H9 (cell line): ENCODE measurements at regions not wholly inside any gene's neighbourhood (a gene's known extent, or its start where the extent isn't known, plus 50 kb on each side); places are given as distances from the start of the nearest gene placed in this dataset.

Source experiments
- DNase-seq: peaks from one replicate; pipeline ENCODE4 v3.0.0-alpha.2; 2017
- H2AFZ ChIP-seq: one replicate; pipeline ENCODE4 v1.6.1; 2013; ENCODE audit warnings: mild to moderate bottlenecking, low read length, control low read depth, moderate library complexity
- H2AK5ac ChIP-seq: 2 replicates; pipeline ENCODE4 v1.6.1; 2013; ENCODE audit warnings: low read length, control low read depth, mixed read lengths; ENCODE audit not compliant: insufficient read length
- H2BK120ac ChIP-seq: one replicate; pipeline ENCODE4 v1.6.1; 2013; ENCODE audit warnings: low read depth, mild to moderate bottlenecking, low read length, control low read depth, inconsistent platforms; ENCODE audit not compliant: poor library complexity, severe bottlenecking
- H2BK12ac ChIP-seq: 2 replicates; pipeline ENCODE4 v1.6.1; 2013; ENCODE audit warnings: low read length, control low read depth, mixed read lengths, low read depth; ENCODE audit not compliant: insufficient read length
- H2BK15ac ChIP-seq: 2 replicates; pipeline ENCODE4 v1.6.1; 2013; ENCODE audit warnings: low read depth, low read length, control low read depth
- H2BK20ac ChIP-seq: one replicate; pipeline ENCODE4 v1.6.1; 2013; ENCODE audit warnings: low read depth, mild to moderate bottlenecking, low read length, control low read depth, inconsistent platforms; ENCODE audit not compliant: poor library complexity, severe bottlenecking
- H2BK5ac ChIP-seq: 2 replicates; pipeline ENCODE4 v1.6.1; 2013; ENCODE audit warnings: low read length, control low read depth, mixed read lengths; ENCODE audit not compliant: insufficient read length
- H3K14ac ChIP-seq: 2 replicates; pipeline ENCODE4 v1.6.1; 2013; ENCODE audit warnings: low read length, control low read depth; ENCODE audit not compliant: insufficient read depth
- H3K18ac ChIP-seq: 2 replicates; pipeline ENCODE4 v1.6.1; 2013; ENCODE audit warnings: low read depth, mild to moderate bottlenecking, mixed read lengths, low read length, control low read depth; ENCODE audit not compliant: insufficient read length
- H3K23ac ChIP-seq: 2 replicates; pipeline ENCODE4 v1.6.1; 2013; ENCODE audit warnings: low read length, control low read depth, mixed read lengths, low read depth; ENCODE audit not compliant: insufficient read length
- H3K23me2 ChIP-seq: 2 replicates; pipeline ENCODE4 v1.6.1; 2013; ENCODE audit warnings: low read depth, mild to moderate bottlenecking, mixed read lengths, low read length, control low read depth; ENCODE audit not compliant: insufficient read length, poor library complexity, severe bottlenecking
- H3K27ac ChIP-seq: 2 replicates; pipeline ENCODE4 v1.5.1; 2013; ENCODE audit warnings: low read length, control low read depth, mixed read lengths, low read depth; ENCODE audit not compliant: insufficient read length
- H3K27me3 ChIP-seq: 2 replicates; pipeline ENCODE4 v1.6.1; 2013; ENCODE audit warnings: low read length, control low read depth, inconsistent platforms; ENCODE audit not compliant: insufficient read depth
- H3K4ac ChIP-seq: 2 replicates; pipeline ENCODE4 v1.6.1; 2013; ENCODE audit warnings: low read depth, mild to moderate bottlenecking, control low read depth, inconsistent platforms, low read length, moderate library complexity
- H3K4me1 ChIP-seq: 2 replicates; pipeline ENCODE4 v1.6.1; 2013; ENCODE audit warnings: low read length, control low read depth, inconsistent platforms; ENCODE audit not compliant: insufficient read depth
- H3K4me2 ChIP-seq: 2 replicates; pipeline ENCODE4 v1.6.1; 2013; ENCODE audit warnings: low read length, control low read depth, mixed read lengths; ENCODE audit not compliant: insufficient read length, insufficient read depth
- H3K56ac ChIP-seq: 2 replicates; pipeline ENCODE4 v1.6.1; 2013; ENCODE audit warnings: low read depth, mild to moderate bottlenecking, mixed read lengths, low read length, control low read depth; ENCODE audit not compliant: insufficient read length
- H3K79me1 ChIP-seq: 2 replicates; pipeline ENCODE4 v1.6.1; 2013; ENCODE audit warnings: low read depth, mild to moderate bottlenecking, moderate library complexity, low read length, control low read depth, inconsistent platforms; ENCODE audit not compliant: insufficient read depth, poor library complexity, severe bottlenecking
- H3K79me2 ChIP-seq: 2 replicates; pipeline ENCODE4 v1.6.1; 2013; ENCODE audit warnings: low read length, control low read depth, inconsistent platforms; ENCODE audit not compliant: insufficient read depth
- H3K9ac ChIP-seq: 2 replicates; pipeline ENCODE4 v1.6.1; 2013; ENCODE audit warnings: low read length, control low read depth, mixed read lengths; ENCODE audit not compliant: insufficient read length; ENCODE audit errors: extremely low read depth
- H3K9me3 ChIP-seq: one replicate; pipeline ENCODE4 v1.6.1; 2013; ENCODE audit warnings: low read depth, low read length, inconsistent platforms; ENCODE audit not compliant: control insufficient read depth
- H3T11ph ChIP-seq: one replicate; pipeline ENCODE4 v1.6.1; 2013; ENCODE audit warnings: mild to moderate bottlenecking, low read length, control low read depth, inconsistent platforms
- H4K20me1 ChIP-seq: one replicate; pipeline ENCODE4 v1.6.1; 2013; ENCODE audit not compliant: control insufficient read depth, insufficient read length, insufficient read depth
- H4K5ac ChIP-seq: 2 replicates; pipeline ENCODE4 v1.6.1; 2013; ENCODE audit warnings: low read depth, mild to moderate bottlenecking, mixed read lengths, low read length, control low read depth; ENCODE audit not compliant: insufficient read length
- H4K8ac ChIP-seq: replicated peaks from 2 replicates; pipeline ENCODE4 v1.6.1; 2013; ENCODE audit warnings: low read length, control low read depth, mixed read lengths, low read depth; ENCODE audit not compliant: insufficient read length
- H4K91ac ChIP-seq: 2 replicates; pipeline ENCODE4 v1.6.1; 2013; ENCODE audit warnings: low read depth, mild to moderate bottlenecking, moderate library complexity, mixed read lengths, low read length, control low read depth; ENCODE audit not compliant: insufficient read length
- H3K27ac Mint-ChIP-seq, 3 experiments: 2 replicates in 2 of 3; 3 replicates in 1 of 3; pipeline ENCODE4 v1.8.0; 2020 to 2021; ENCODE audit warnings: mixed read lengths in 3 of 3, mild to moderate bottlenecking in 1 of 3, moderate library complexity in 1 of 3
- H3K27me3 Mint-ChIP-seq: 2 replicates; pipeline ENCODE4 v1.8.0; 2021; ENCODE audit warnings: low read depth, mild to moderate bottlenecking, moderate library complexity, mixed read lengths
- H3K36me3 Mint-ChIP-seq, 3 experiments: 2 replicates in 2 of 3; 3 replicates in 1 of 3; pipeline ENCODE4 v1.8.0; 2020 to 2021; ENCODE audit warnings: low read depth in 3 of 3, mixed read lengths in 3 of 3; ENCODE audit not compliant: insufficient read depth in 1 of 3
- H3K4me1 Mint-ChIP-seq, 2 experiments: 2 replicates each; pipeline ENCODE4 v1.8.0; 2020; ENCODE audit warnings: mixed read lengths in 2 of 2
- H3K4me3 Mint-ChIP-seq, 2 experiments: 2 replicates in 1 of 2; 3 replicates in 1 of 2; pipeline ENCODE4 v1.8.0; 2020 to 2021; ENCODE audit warnings: mild to moderate bottlenecking in 2 of 2, mixed read lengths in 2 of 2, moderate library complexity in 1 of 2
- H3K9me3 Mint-ChIP-seq, 2 experiments: 2 replicates in 1 of 2; 3 replicates in 1 of 2; pipeline ENCODE4 v1.8.0; 2020; ENCODE audit warnings: mild to moderate bottlenecking in 2 of 2, mixed read lengths in 2 of 2, moderate library complexity in 1 of 2
- WGBS: extraction: QIAGEN DNeasy Blood & Tissue Kit; methylation state at CpG from one replicate; pipeline ENCODE4 v1.1.7; 2013; ENCODE audit warnings: missing lambda C conversion rate, low lambda C conversion rate, mixed read lengths; ENCODE audit not compliant: insufficient read length; ENCODE audit errors: extremely low coverage; 5-methylcytosine and 5-hydroxymethylcytosine counted together
- TF ChIP-seq, protein P1 (sequence below): fragments of 200-600 bp; sonication (generic); conservative IDR thresholded peaks from 3 replicates; pipeline ENCODE4 v1.8.0; 2021; ENCODE audit warnings: antibody characterized with exemption, mild to moderate bottlenecking

DNA sequence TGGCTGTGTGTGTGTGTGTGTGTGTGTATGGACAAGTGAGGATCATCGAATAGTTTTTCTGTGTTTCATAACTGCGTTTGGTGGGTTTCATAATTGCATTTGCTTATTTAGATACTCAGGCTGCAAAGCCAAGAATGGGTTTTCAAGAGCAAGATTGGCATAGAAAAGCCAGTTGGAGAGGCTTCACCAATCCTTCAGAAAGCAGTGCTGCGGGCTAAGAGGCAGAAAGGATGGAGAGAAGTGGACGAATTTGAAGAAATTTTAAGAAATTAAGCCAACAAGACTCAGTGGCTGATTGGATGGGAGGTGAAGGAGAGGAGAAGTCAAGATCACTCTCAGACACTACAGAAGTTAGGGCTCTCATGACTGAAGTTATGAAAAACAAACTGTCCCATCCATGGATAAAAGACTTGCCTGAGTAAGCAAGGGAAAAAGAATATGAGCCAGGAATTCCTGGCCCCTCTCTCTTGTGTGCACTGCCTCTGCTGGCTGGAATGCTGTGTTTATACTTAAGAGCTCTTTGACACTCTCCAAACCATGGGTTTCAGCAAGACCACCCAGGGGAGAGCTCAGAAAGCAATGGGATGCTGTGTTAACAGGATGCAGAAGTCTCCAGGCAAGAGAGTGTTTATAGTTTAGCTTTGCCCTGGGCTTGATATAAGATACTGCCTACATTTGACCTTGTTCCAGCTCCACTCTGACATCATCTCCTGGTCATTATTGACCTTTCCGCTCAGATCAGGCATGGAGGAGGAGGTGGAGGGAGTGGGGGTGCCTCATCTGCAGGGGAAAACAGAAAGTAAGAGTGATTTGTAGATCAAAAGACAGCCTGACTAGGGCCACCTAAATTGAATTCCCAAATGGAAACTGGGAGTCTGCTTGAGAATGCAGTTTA is 232.0 kb upstream of the PLXNA2 start:
- Histone ChIP-seq H3K79me1 (no peaks in the 10 kb centered on the region), H3K4me2 (no peak overlapping the region), H2AK5ac (no peak overlapping the region), H3K18ac (no peak overlapping the region), H3K14ac (no peak overlapping the region), H2BK120ac (no peak overlapping the region), H3K4me1 (no peaks in the 10 kb centered on the region; the same call in 1 of the 2 replicates), H3K4ac (no peak overlapping the region), H4K20me1 (no peaks in the 10 kb centered on the region), H2BK20ac (no peak overlapping the region), H3K56ac (no peak overlapping the region), H2BK5ac (no peak overlapping the region), H2BK15ac (no peak overlapping the region), H3K23ac (no peak overlapping the region), H2BK12ac (no peak overlapping the region), H4K8ac (no peak overlapping the region), H3K9ac (no peak overlapping the region), H3K9me3 (no peaks in the 10 kb centered on the region), H4K5ac (no peak overlapping the region), H3K79me2 (no peaks in the 10 kb centered on the region), H3K27ac (no peak overlapping the region), H3K27me3 (no peaks in the 10 kb centered on the region), H4K91ac (no peak overlapping the region), H3K23me2 (no peaks in the 10 kb centered on the region), H3T11ph (no peak overlapping the region), H2AFZ (no peak overlapping the region)
- TF ChIP-seq, protein P1, sequence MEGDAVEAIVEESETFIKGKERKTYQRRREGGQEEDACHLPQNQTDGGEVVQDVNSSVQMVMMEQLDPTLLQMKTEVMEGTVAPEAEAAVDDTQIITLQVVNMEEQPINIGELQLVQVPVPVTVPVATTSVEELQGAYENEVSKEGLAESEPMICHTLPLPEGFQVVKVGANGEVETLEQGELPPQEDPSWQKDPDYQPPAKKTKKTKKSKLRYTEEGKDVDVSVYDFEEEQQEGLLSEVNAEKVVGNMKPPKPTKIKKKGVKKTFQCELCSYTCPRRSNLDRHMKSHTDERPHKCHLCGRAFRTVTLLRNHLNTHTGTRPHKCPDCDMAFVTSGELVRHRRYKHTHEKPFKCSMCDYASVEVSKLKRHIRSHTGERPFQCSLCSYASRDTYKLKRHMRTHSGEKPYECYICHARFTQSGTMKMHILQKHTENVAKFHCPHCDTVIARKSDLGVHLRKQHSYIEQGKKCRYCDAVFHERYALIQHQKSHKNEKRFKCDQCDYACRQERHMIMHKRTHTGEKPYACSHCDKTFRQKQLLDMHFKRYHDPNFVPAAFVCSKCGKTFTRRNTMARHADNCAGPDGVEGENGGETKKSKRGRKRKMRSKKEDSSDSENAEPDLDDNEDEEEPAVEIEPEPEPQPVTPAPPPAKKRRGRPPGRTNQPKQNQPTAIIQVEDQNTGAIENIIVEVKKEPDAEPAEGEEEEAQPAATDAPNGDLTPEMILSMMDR: peak; percentile 77
- H3K9me3 Mint-ChIP-seq: no peaks in the 10 kb centered on the region
- no peak overlapping the region for H3K4me3 Mint-ChIP-seq
- H3K27me3 Mint-ChIP-seq: no peaks in the 10 kb centered on the region; the same call in 1 of the 2 replicates
- WGBS: no CpG with 5 or more reads among the region's 5 CpGs
- peaks cover 11 to 16% of the 10 kb centered on the region in 2 experiments for H3K4me1 Mint-ChIP-seq
- no peaks in the 10 kb centered on the region for H3K36me3 Mint-ChIP-seq
- DNase-seq: peak; percentile 56
- H3K27ac Mint-ChIP-seq: peak overlapping the region in 1 of 3 experiments; percentile 96; a peak in 2 of 7 replicates
